RWPE2 (cell line): ENCODE measurements at regions not wholly inside any gene's neighbourhood (a gene's known extent, or its start where the extent isn't known, plus 50 kb on each side); places are given as distances from the start of the nearest gene placed in this dataset.

Experiments used
- ATAC-seq: fragments of 200-7000 bp; cut with Tn5 transposase; 3 replicates; pipeline ENCODE4 v1.9.1; 2021; ENCODE audit warnings: low read depth
- DNase-seq: peaks from one replicate; pipeline ENCODE4 v3.0.0-alpha.2; 2020; ENCODE audit warnings: low spot score
- H3K27ac ChIP-seq: fragments of 450-650 bp; 2 replicates; pipeline ENCODE4 v1.5.1; 2017; ENCODE audit warnings: mild to moderate bottlenecking; ENCODE audit not compliant: poor library complexity, severe bottlenecking
- H3K27me3 ChIP-seq: fragments of 250-450 bp; sonication (Bioruptor Pico); 2 replicates; pipeline ENCODE4 v1.5.1; 2021; ENCODE audit warnings: mild to moderate bottlenecking, moderate library complexity; ENCODE audit not compliant: insufficient read depth, poor library complexity, severe bottlenecking
- H3K36me3 ChIP-seq: fragments of 250-450 bp; sonication (Bioruptor Pico); 2 replicates; pipeline ENCODE4 v1.5.1; 2020; ENCODE audit warnings: low read depth, mild to moderate bottlenecking, moderate library complexity
- H3K4me1 ChIP-seq: fragments of 250-450 bp; sonication (Bioruptor Pico); 2 replicates; pipeline ENCODE4 v1.5.1; 2021; ENCODE audit warnings: mild to moderate bottlenecking, moderate library complexity; ENCODE audit not compliant: insufficient read depth, poor library complexity, severe bottlenecking
- H3K4me3 ChIP-seq: fragments of 250-450 bp; sonication (Bioruptor Pico); 2 replicates; pipeline ENCODE4 v1.5.1; 2021; ENCODE audit warnings: mild to moderate bottlenecking, moderate library complexity; ENCODE audit not compliant: severe bottlenecking
- H3K9me3 ChIP-seq: fragments of 250-450 bp; sonication (Bioruptor Pico); 2 replicates; pipeline ENCODE4 v1.5.1; 2021; ENCODE audit warnings: mild to moderate bottlenecking, moderate library complexity; ENCODE audit not compliant: severe bottlenecking
- CTCF ChIP-seq: fragments of 450-650 bp; IDR thresholded peaks from one replicate; pipeline ENCODE4 v1.5.1; 2017; ENCODE audit warnings: mild to moderate bottlenecking, moderate library complexity; ENCODE audit not compliant: poor library complexity, severe bottlenecking

GRCh38 chr17:79138826-79139225 lies 64.2 kb downstream of the ENGASE start:
- no peak overlapping the region for H3K27ac ChIP-seq
- peaks cover 83% of the 10 kb centered on the region for H3K27me3 ChIP-seq
- no peak overlapping the region for H3K4me3 ChIP-seq
- no peak for TF ChIP-seq CTCF
- H3K9me3 ChIP-seq, result no peaks in the 10 kb centered on the region
- ATAC-seq, result no peak
- H3K36me3 ChIP-seq, result no peaks in the 10 kb centered on the region
- DNase-seq, result no peak
- H3K4me1 ChIP-seq, result no peaks in the 10 kb centered on the region

- Histone ChIP-seq H3K4me3 (no peak overlapping the region), H3K36me3 (no peaks in the 10 kb centered on the region), H3K4me1 (no peaks in the 10 kb centered on the region), H3K27me3 (peaks cover 76% of the 10 kb centered on the region), H3K27ac (no peak overlapping the region), H3K9me3 (no peaks in the 10 kb centered on the region)
- TF ChIP-seq CTCF, result no peak
- ATAC-seq (no peak), DNase-seq (no peak)
These were observed 63.2 kb downstream of the ENGASE start for GRCh38 chr17:79137789-79138165.

- Histone ChIP-seq H3K27ac (no peak overlapping the region), H3K27me3 (peaks cover 74% of the 10 kb centered on the region)
- no peak for ATAC-seq
These were observed 62.6 kb downstream of the ENGASE start for GRCh38 chr17:79137015-79137788.

GRCh38 chr17:79136596-79136995 lies 62.0 kb downstream of the ENGASE start:
- no peaks in the 10 kb centered on the region for H3K4me1 ChIP-seq

More at GRCh38 chr17:79137015-79137788, 62.6 kb downstream of the ENGASE start:
- no peak for TF ChIP-seq CTCF
- H3K4me3 ChIP-seq, result no peak overlapping the region
- DNase-seq, result no peak
- no peaks in the 10 kb centered on the region for H3K9me3 ChIP-seq
- no peaks in the 10 kb centered on the region for H3K4me1 ChIP-seq
- no peaks in the 10 kb centered on the region for H3K36me3 ChIP-seq

More at GRCh38 chr17:79136596-79136995, 62.0 kb downstream of the ENGASE start:
- no peak for DNase-seq
- Histone ChIP-seq H3K27ac (no peak overlapping the region), H3K9me3 (no peaks in the 10 kb centered on the region), H3K36me3 (no peaks in the 10 kb centered on the region), H3K27me3 (peaks cover 70% of the 10 kb centered on the region), H3K4me3 (no peak overlapping the region)
- ATAC-seq, result no peak
- no peak for TF ChIP-seq CTCF
